GM23248 (cell line): ENCODE measurements at regions not wholly inside any gene's neighbourhood (a gene's known extent, or its start where the extent isn't known, plus 50 kb on each side); places are given as distances from the start of the nearest gene placed in this dataset.
"Not testable (repeated sequence)": the region's sequence is repeated elsewhere in the genome, so short reads cannot be mapped to it uniquely, and the experiment has no call there.

Source experiments
- DNase-seq: peaks from one replicate; pipeline ENCODE4 v3.0.0-alpha.2; 2015
- H2AFZ ChIP-seq: fragments of 200-600 bp; sonication (generic); 2 replicates; pipeline ENCODE4 v1.6.1; 2016; ENCODE audit warnings: antibody characterized with exemption
- H3F3A ChIP-seq: fragments of 200-600 bp; sonication (generic); 2 replicates; pipeline ENCODE4 v1.6.1; 2016; ENCODE audit warnings: mild to moderate bottlenecking, antibody characterized with exemption, mixed run types; ENCODE audit not compliant: insufficient read depth
- H3K27ac ChIP-seq: fragments of 200-600 bp; sonication (generic); 2 replicates; pipeline ENCODE4 v1.5.1; 2016; ENCODE audit warnings: mild to moderate bottlenecking
- H3K27me3 ChIP-seq: fragments of 200-600 bp; sonication (generic); replicated peaks from 2 replicates; pipeline ENCODE4 v1.6.1; 2016; ENCODE audit warnings: mild to moderate bottlenecking; ENCODE audit not compliant: insufficient read depth
- H3K36me3 ChIP-seq: fragments of 200-600 bp; sonication (generic); 2 replicates; pipeline ENCODE4 v1.6.1; 2016; ENCODE audit warnings: low read depth, mild to moderate bottlenecking
- H3K4me1 ChIP-seq: fragments of 200-600 bp; sonication (generic); 2 replicates; pipeline ENCODE4 v1.6.1; 2016; ENCODE audit warnings: mild to moderate bottlenecking; ENCODE audit not compliant: insufficient read depth
- H3K4me2 ChIP-seq: fragments of 200-600 bp; sonication (generic); one replicate; pipeline ENCODE4 v1.6.1; 2016; ENCODE audit warnings: mild to moderate bottlenecking; ENCODE audit not compliant: unreplicated experiment
- H3K4me3 ChIP-seq: fragments of 200-600 bp; sonication (generic); 2 replicates; pipeline ENCODE4 v1.5.1; 2016; ENCODE audit warnings: mild to moderate bottlenecking
- H3K79me2 ChIP-seq: fragments of 200-600 bp; sonication (generic); 2 replicates; pipeline ENCODE4 v1.6.1; 2016; ENCODE audit warnings: mild to moderate bottlenecking; ENCODE audit not compliant: insufficient read depth
- H3K9ac ChIP-seq: fragments of 200-600 bp; sonication (generic); 2 replicates; pipeline ENCODE4 v1.6.1; 2016; ENCODE audit warnings: mild to moderate bottlenecking
- H3K9me2 ChIP-seq: fragments of 200-600 bp; sonication (generic); 2 replicates; pipeline ENCODE4 v1.6.1; 2016; ENCODE audit warnings: mixed run types, mild to moderate bottlenecking, moderate library complexity; ENCODE audit not compliant: insufficient read depth
- H3K9me3 ChIP-seq: fragments of 200-600 bp; sonication (generic); one replicate; pipeline ENCODE4 v1.6.1; 2017; ENCODE audit warnings: low read depth
- H4K20me1 ChIP-seq: fragments of 200-600 bp; sonication (generic); 2 replicates; pipeline ENCODE4 v1.6.0; 2016; ENCODE audit not compliant: insufficient read depth
- EZH2 ChIP-seq: fragments of 200-600 bp; sonication (generic); IDR thresholded peaks from 2 replicates; pipeline ENCODE4 v1.6.1; 2018; ENCODE audit warnings: antibody characterized with exemption, mild to moderate bottlenecking; ENCODE audit not compliant: insufficient read depth, poor library complexity, severe bottlenecking
- EZH2phosphoT487 ChIP-seq: fragments of 200-600 bp; sonication (generic); IDR thresholded peaks from 2 replicates; pipeline ENCODE4 v1.6.1; 2018; ENCODE audit warnings: antibody characterized with exemption, moderate library complexity, mild to moderate bottlenecking, low read depth; ENCODE audit not compliant: insufficient read depth
- WGBS, 2 experiments: methylation state at CpG; one replicate each; pipeline ENCODE4 v1.1.6; 2015 to 2017; ENCODE audit warnings: low lambda C conversion rate in 2 of 2, low coverage in 1 of 2; ENCODE audit errors: missing lambda C conversion rate in 2 of 2; 5-methylcytosine and 5-hydroxymethylcytosine counted together
- in situ Hi-C: fragments of 300-500 bp; cut with MboI; formaldehyde crosslinking; loops from 2 replicates; pipeline ENCODE4 v1.15.0; 2020

- H3K9ac ChIP-seq: no peak overlapping the region
- no peak overlapping the region for H2AFZ ChIP-seq
- H3K9me3 ChIP-seq: no peaks in the 10 kb centered on the region
- H3K79me2 ChIP-seq: no peaks in the 10 kb centered on the region
- H3K36me3 ChIP-seq: no peaks in the 10 kb centered on the region
- H3K4me2 ChIP-seq: no peak overlapping the region
- H3K27ac ChIP-seq: no peak overlapping the region
- H3K9me2 ChIP-seq: no peaks in the 10 kb centered on the region
- no peaks in the 10 kb centered on the region for H3K4me1 ChIP-seq
- no peak for DNase-seq
- H3K4me3 ChIP-seq: no peak overlapping the region
- no peaks in the 10 kb centered on the region for H4K20me1 ChIP-seq
- in situ Hi-C loops: no loop called here
- H3K27me3 ChIP-seq: no peaks in the 10 kb centered on the region
- TF ChIP-seq EZH2phosphoT487 (no peak), EZH2 (no peak)
- no peaks in the 10 kb centered on the region for H3F3A ChIP-seq
Observed at GRCh38 chr7:93811198-93811597, 79.4 kb downstream of the TFPI2 start.

- H3K4me3 ChIP-seq: no peak overlapping the region
- no peaks in the 10 kb centered on the region for H3F3A ChIP-seq
- no peak overlapping the region for H3K4me2 ChIP-seq
- no peak for TF ChIP-seq EZH2
- TF ChIP-seq EZH2phosphoT487: no peak
- H3K4me1 ChIP-seq: no peaks in the 10 kb centered on the region
- no peak for DNase-seq
- in situ Hi-C loops: no loop called here
- no peak overlapping the region for H3K9ac ChIP-seq
- H2AFZ ChIP-seq: no peak overlapping the region
- no peaks in the 10 kb centered on the region for H3K36me3 ChIP-seq
- no peaks in the 10 kb centered on the region for H3K9me3 ChIP-seq
- no peak overlapping the region for H3K27ac ChIP-seq
- no peaks in the 10 kb centered on the region for H4K20me1 ChIP-seq
- no peaks in the 10 kb centered on the region for H3K79me2 ChIP-seq
- no peaks in the 10 kb centered on the region for H3K9me2 ChIP-seq
- H3K27me3 ChIP-seq: no peaks in the 10 kb centered on the region
Observed at GRCh38 chr7:93810561-93810960, 80.0 kb downstream of the TFPI2 start.

DNA sequence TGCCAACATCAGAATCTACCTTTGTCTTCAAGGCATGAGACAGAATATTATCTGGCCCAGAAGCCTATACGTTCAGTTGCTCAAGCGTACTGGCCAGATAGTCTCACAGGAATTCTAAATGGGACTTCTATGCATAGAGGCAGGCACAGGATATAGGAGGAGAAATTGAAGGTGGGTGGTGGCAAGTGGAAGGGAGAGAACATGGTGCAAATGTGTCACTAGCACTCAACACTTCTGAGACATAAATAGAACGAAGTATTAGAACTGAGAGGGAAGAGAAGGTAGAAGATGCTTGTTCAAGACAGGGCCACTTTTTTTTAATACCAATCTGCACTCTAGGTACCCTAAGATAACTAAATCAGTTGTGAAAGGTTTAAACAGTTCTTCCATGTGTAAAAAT lies 85.8 kb downstream of the TFPI2 start:
- peaks cover 2% of the 10 kb centered on the region for H3K9me3 ChIP-seq
- no peaks in the 10 kb centered on the region for H3K27me3 ChIP-seq
- no peak overlapping the region for H3K4me2 ChIP-seq
- DNase-seq: no peak
- H3K4me3 ChIP-seq: no peak overlapping the region
- no peaks in the 10 kb centered on the region for H3K79me2 ChIP-seq
- no peak overlapping the region for H3K9ac ChIP-seq
- no peak overlapping the region for H3K27ac ChIP-seq
- H3K9me2 ChIP-seq: no peaks in the 10 kb centered on the region
- H2AFZ ChIP-seq: no peak overlapping the region
- H4K20me1 ChIP-seq: no peaks in the 10 kb centered on the region
- WGBS, 2 experiments: 76 to 77% methylated on average over 3 of the region's 3 CpGs
- H3K4me1 ChIP-seq: no peaks in the 10 kb centered on the region
- in situ Hi-C loops: no loop called here
- no peaks in the 10 kb centered on the region for H3F3A ChIP-seq
- H3K36me3 ChIP-seq: no peaks in the 10 kb centered on the region
- TF ChIP-seq EZH2: no peak
- no peak for TF ChIP-seq EZH2phosphoT487

DNA sequence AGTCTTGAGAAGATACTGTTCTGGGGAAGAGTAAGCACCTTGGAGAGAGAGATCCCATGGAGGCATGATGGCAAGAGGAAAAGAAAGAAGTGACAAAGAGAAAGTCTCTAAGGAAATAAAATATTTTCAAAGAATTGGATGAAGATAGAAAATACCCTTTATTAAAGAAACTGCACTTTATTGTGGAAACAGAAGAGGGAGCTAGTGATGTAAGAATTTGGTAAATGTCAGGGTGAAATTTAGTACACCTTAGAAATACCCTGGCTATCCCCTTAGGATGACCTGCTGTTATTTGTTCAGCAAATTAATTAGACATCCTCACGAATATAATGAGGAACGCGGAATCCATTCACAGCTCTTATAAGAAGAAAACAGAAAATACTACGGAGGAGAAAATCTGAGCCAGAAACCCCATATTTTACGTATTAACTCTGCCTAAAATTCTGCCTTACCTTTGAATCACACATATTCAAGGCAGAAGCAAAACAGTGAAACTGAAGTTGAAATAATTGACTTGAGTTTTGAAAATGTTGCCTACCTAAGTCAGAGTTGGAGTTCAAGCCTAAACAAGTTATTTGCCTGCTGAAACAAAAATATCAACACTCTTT lies 90.7 kb downstream of the TFPI2 start:
- no peaks in the 10 kb centered on the region for H3K27me3 ChIP-seq
- H3K27ac ChIP-seq: no peak overlapping the region
- no peak overlapping the region for H3K9ac ChIP-seq
- H3K9me2 ChIP-seq: no peaks in the 10 kb centered on the region
- no peak overlapping the region for H2AFZ ChIP-seq
- no peaks in the 10 kb centered on the region for H3K79me2 ChIP-seq
- TF ChIP-seq EZH2phosphoT487 (no peak), EZH2 (no peak)
- peaks cover 2% of the 10 kb centered on the region for H3K9me3 ChIP-seq
- in situ Hi-C loops: loop anchor here (25.0 kb wide), 1 partner anchor 437 kb away; no protein-coding TSS in a partner anchor
- H3K4me3 ChIP-seq: no peak overlapping the region
- no peaks in the 10 kb centered on the region for H3K4me1 ChIP-seq
- H3F3A ChIP-seq: no peaks in the 10 kb centered on the region
- 44 to 45% methylated on average over 5 of the region's 5 CpGs for WGBS, 2 experiments
- no peaks in the 10 kb centered on the region for H3K36me3 ChIP-seq
- H3K4me2 ChIP-seq: no peak overlapping the region
- DNase-seq: peak; percentile 44
- no peaks in the 10 kb centered on the region for H4K20me1 ChIP-seq

DNA sequence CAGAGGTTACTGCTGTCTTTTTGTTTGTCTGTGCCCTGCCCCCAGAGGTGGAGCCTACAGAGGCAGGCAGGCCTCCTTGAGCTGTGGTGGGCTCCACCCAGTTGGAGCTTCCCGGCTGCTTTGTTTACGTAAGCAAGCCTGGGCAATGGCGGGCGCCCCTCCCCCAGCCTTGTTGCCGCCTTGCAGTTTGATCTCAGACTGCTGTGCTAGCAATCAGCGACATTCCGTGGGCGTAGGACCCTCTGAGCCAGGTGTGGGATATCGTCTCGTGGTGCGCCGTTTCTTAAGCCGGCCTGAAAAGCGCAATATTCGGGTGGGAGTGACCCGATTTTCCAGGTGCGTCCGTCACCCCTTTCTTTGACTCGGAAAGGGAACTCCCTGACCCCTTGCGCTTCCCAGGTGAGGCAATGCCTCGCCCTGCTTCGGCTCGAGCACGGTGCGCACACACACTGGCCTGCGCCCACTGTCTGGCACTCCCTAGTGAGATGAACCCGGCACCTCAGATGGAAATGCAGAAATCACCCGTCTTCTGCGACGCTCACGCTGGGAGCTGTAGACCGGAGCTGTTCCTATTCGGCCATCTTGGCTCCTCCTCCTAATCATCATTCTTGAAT lies 97.4 kb downstream of the TFPI2 start:
- H3K4me3 ChIP-seq, H3K9me3 ChIP-seq, H3K9ac ChIP-seq, H3K9me2 ChIP-seq, H3K27me3 ChIP-seq, H3K36me3 ChIP-seq, H3K79me2 ChIP-seq, H3F3A ChIP-seq, H3K4me1 ChIP-seq, H2AFZ ChIP-seq, H3K4me2 ChIP-seq, H4K20me1 ChIP-seq, DNase-seq, H3K27ac ChIP-seq: not testable (repeated sequence)
- no CpG with 5 or more reads among the region's 33 CpGs for whole genome bisulfite sequencing, 2 experiments
- in situ Hi-C loops: loop anchor here (25.0 kb wide), 1 partner anchor 444 kb away; no protein-coding TSS in a partner anchor
